Small intestine (tissue), 7 donors: ENCODE measurements at regions not wholly inside any gene's neighbourhood (a gene's known extent, or its start where the extent isn't known, plus 50 kb on each side); places are given as distances from the start of the nearest gene placed in this dataset.

Experiments
- DNase-seq, 2 donors: peaks; one replicate each; pipeline versions ENCODE4 v3.0.0 to v3.0.0-alpha.2; 2013
- FAIRE-seq: peaks from 2 replicates; lab custom pipeline; 2012; peaks lifted over from hg19 to GRCh38; lab: Jason Lieb, UNC
- H3K27ac ChIP-seq, 3 donors: one replicate each; pipeline ENCODE4 v1.5.1; 2013; ENCODE audit warnings: low read length in 2 of 3, mild to moderate bottlenecking in 2 of 3, control low read depth in 1 of 3, inconsistent platforms in 1 of 3, low read depth in 1 of 3, moderate library complexity in 1 of 3
- H3K27me3 ChIP-seq, 3 donors: one replicate each; pipeline ENCODE4 v1.6.1; 2013; ENCODE audit warnings: low read length in 3 of 3, inconsistent platforms in 1 of 3; ENCODE audit not compliant: control insufficient read depth in 3 of 3, insufficient read depth in 3 of 3
- H3K36me3 ChIP-seq, 3 donors: one replicate each; pipeline ENCODE4 v1.6.1; 2013; ENCODE audit warnings: low read length in 3 of 3, inconsistent platforms in 1 of 3, low read depth in 1 of 3, mild to moderate bottlenecking in 1 of 3, moderate library complexity in 1 of 3; ENCODE audit not compliant: control insufficient read depth in 3 of 3, insufficient read depth in 2 of 3
- H3K4me1 ChIP-seq, 3 donors: one replicate each; pipeline ENCODE4 v1.6.1; 2013; ENCODE audit warnings: low read length in 2 of 3, inconsistent platforms in 1 of 3, low read depth in 1 of 3, mild to moderate bottlenecking in 1 of 3, moderate library complexity in 1 of 3; ENCODE audit not compliant: control insufficient read depth in 3 of 3, insufficient read depth in 2 of 3
- H3K4me3 ChIP-seq, 3 donors: one replicate each; pipeline ENCODE4 v1.5.1; 2013; ENCODE audit warnings: low read length in 3 of 3, control low read depth in 1 of 3, inconsistent platforms in 1 of 3, low read depth in 1 of 3, mild to moderate bottlenecking in 1 of 3, moderate library complexity in 1 of 3
- H3K9me3 ChIP-seq, 2 donors: one replicate each; pipeline ENCODE4 v1.6.1; 2013; ENCODE audit warnings: low read depth in 1 of 2, low read length in 1 of 2; ENCODE audit not compliant: control insufficient read depth in 2 of 2, insufficient read depth in 1 of 2
- WGBS, 3 donors: extraction: QIAGEN DNeasy Blood & Tissue Kit; methylation state at CpG; one replicate each; pipeline ENCODE4 v1.1.7; 2013; 5-methylcytosine and 5-hydroxymethylcytosine counted together
- donor health status: healthy with polysubstance abuse.
- donor health status: control.
- donor health status: control.
- donor health status: Bipolar disorder and iron deficiency.
- donor health status: healthy.

- Histone ChIP-seq H3K27ac (no peak overlapping the region), H3K36me3 (peaks cover 0 to 7% (median 0%) of the 10 kb centered on the region in 3 donors), H3K4me1 (no peaks in the 10 kb centered on the region), H3K4me3 (no peak overlapping the region), H3K27me3 (no peaks in the 10 kb centered on the region), H3K9me3 (no peaks in the 10 kb centered on the region)
- FAIRE-seq (no peak), DNase-seq (peak; percentile 8 to 32)
- WGBS, 3 donors, result 84 to 89% (median 84%) methylated on average over 16 of the region's 16 CpGs
Measured at GRCh38 chr12:19572920-19573558, 133.7 kb downstream of the AEBP2 start.

- FAIRE-seq (no peak), DNase-seq (no peak)
- H3K4me3 ChIP-seq, result no peak overlapping the region
- 91 to 97% (median 96%) methylated on average over 10 to 11 of the region's 11 CpGs for WGBS, 3 donors
- no peaks in the 10 kb centered on the region for H3K4me1 ChIP-seq
- no peaks in the 10 kb centered on the region for H3K27me3 ChIP-seq
- H3K36me3 ChIP-seq, result peaks cover 0 to 7% (median 0%) of the 10 kb centered on the region in 3 donors
- H3K9me3 ChIP-seq, result no peaks in the 10 kb centered on the region
- no peak overlapping the region for H3K27ac ChIP-seq
Measured at GRCh38 chr12:19573866-19574265, 134.6 kb downstream of the AEBP2 start.

- Histone ChIP-seq H3K9me3 (no peaks in the 10 kb centered on the region), H3K27ac (no peak overlapping the region), H3K4me3 (no peak overlapping the region), H3K36me3 (peaks cover 0 to 7% (median 0%) of the 10 kb centered on the region in 3 donors), H3K4me1 (no peaks in the 10 kb centered on the region), H3K27me3 (no peaks in the 10 kb centered on the region)
- FAIRE-seq (no peak), DNase-seq (no peak)
Measured at GRCh38 chr12:19574601-19575000, 135.3 kb downstream of the AEBP2 start.

GRCh38 chr12:19575337-19576243, 136.3 kb downstream of the AEBP2 start:
- DNase-seq (peak; percentile 2 to 21), FAIRE-seq (no peak)
- no peaks in the 10 kb centered on the region for H3K4me1 ChIP-seq

GRCh38 chr12:19576506-19577280, 137.4 kb downstream of the AEBP2 start:
- peaks cover 0 to 2% of the 10 kb centered on the region in 2 donors for H3K9me3 ChIP-seq
- H3K36me3 ChIP-seq, result peaks cover 0 to 7% (median 0%) of the 10 kb centered on the region in 3 donors
- no peak for DNase-seq
- H3K4me3 ChIP-seq, result no peak overlapping the region
- 85 to 95% (median 85%) methylated on average over 2 of the region's 2 CpGs for WGBS, 3 donors
- no peak overlapping the region for H3K27ac ChIP-seq
- no peaks in the 10 kb centered on the region for H3K27me3 ChIP-seq
- FAIRE-seq, result no peak
- no peaks in the 10 kb centered on the region for H3K4me1 ChIP-seq

More at GRCh38 chr12:19575337-19576243, 136.3 kb downstream of the AEBP2 start:
- Histone ChIP-seq H3K27ac (no peak overlapping the region), H3K36me3 (peaks cover 0 to 7% (median 0%) of the 10 kb centered on the region in 3 donors), H3K4me3 (no peak overlapping the region), H3K9me3 (no peaks in the 10 kb centered on the region), H3K27me3 (no peaks in the 10 kb centered on the region)
- 49 to 73% (median 62%) methylated on average over 5 of the region's 5 CpGs for WGBS, 3 donors

- H3K9me3 ChIP-seq, result peaks cover 0 to 7% of the 10 kb centered on the region in 2 donors
- H3K36me3 ChIP-seq, result peaks cover 0 to 7% (median 0%) of the 10 kb centered on the region in 3 donors
- H3K4me1 ChIP-seq, result no peaks in the 10 kb centered on the region
- H3K4me3 ChIP-seq, result no peak overlapping the region
- DNase-seq (no peak), FAIRE-seq (no peak)
- no peak overlapping the region for H3K27ac ChIP-seq
- no peaks in the 10 kb centered on the region for H3K27me3 ChIP-seq
Measured at GRCh38 chr12:19577281-19577530, 137.9 kb downstream of the AEBP2 start.

GRCh38 chr12:19584732-19585131, 145.4 kb downstream of the AEBP2 start:
- FAIRE-seq (no peak), DNase-seq (no peak)
- Histone ChIP-seq H3K9me3 (peaks cover 0 to 32% of the 10 kb centered on the region in 2 donors), H3K27me3 (no peaks in the 10 kb centered on the region), H3K36me3 (peaks cover 0 to 6% (median 0%) of the 10 kb centered on the region in 3 donors), H3K4me1 (no peaks in the 10 kb centered on the region), H3K4me3 (no peak overlapping the region), H3K27ac (no peak overlapping the region)
- 95 to 96% (median 95%) methylated on average over 4 of the region's 4 CpGs for WGBS, 3 donors

GRCh38 chr12:19588951-19589350, 149.7 kb downstream of the AEBP2 start:
- WGBS, 3 donors, result 67 to 85% (median 77%) methylated on average over 5 of the region's 5 CpGs
- Histone ChIP-seq H3K9me3 (peaks cover 0 to 9% of the 10 kb centered on the region in 2 donors), H3K27ac (no peak overlapping the region), H3K4me1 (no peaks in the 10 kb centered on the region), H3K4me3 (no peak overlapping the region), H3K27me3 (no peaks in the 10 kb centered on the region), H3K36me3 (peaks cover 0 to 3% (median 0%) of the 10 kb centered on the region in 3 donors)
- DNase-seq (no peak), FAIRE-seq (no peak)
